ENCODE measurements at regions not wholly inside any gene's neighbourhood (a gene's known extent, or its start where the extent isn't known, plus 50 kb on each side); places are given as distances from the start of the nearest gene placed in this dataset.

DNA sequence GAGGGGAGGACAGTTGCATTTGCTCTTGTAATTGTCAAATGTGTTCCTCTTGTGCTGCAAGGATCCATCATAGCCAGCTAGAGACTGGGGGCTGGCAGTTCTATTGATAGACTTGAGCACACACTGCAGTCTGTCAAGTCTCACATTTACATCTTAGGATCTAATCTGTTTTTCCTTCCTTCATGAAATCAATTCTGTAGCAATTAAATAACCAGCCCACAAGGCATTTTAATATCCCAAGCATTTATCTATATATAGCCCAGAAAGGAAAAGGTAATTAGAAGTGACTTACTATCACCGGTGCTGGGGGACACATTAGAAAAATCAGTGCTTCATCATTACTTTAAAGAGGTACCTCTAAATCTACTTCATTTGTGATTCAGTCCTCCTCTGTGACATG lies 143.0 kb upstream of the STXBP5 start:
- Histone ChIP-seq H3K27ac (ENCODE audit: low read depth in 1 of 2, low read length in 2 of 2) (no peak overlapping the region), H3K36me3 (ENCODE audit: control insufficient read depth in 4 of 4, insufficient read depth in 3 of 4, low read depth in 1 of 4, low read length in 3 of 4) (no peaks in the 10 kb centered on the region), H3K9me3 (ENCODE audit: control insufficient read depth in 4 of 4, low read length in 3 of 4) (no peaks in the 10 kb centered on the region), H3K4me1 (ENCODE audit: control insufficient read depth in 4 of 4, insufficient read depth in 4 of 4, low read length in 3 of 4) (no peaks in the 10 kb centered on the region), H3K4me3 (ENCODE audit: low read depth in 1 of 3, low read length in 3 of 3) (no peak overlapping the region), H3K27me3 (ENCODE audit: control insufficient read depth in 4 of 4, insufficient read depth in 4 of 4, low read length in 3 of 4) (no peaks in the 10 kb centered on the region), H3K9ac (ENCODE audit: low read depth in 1 of 2, low read length in 2 of 2) (no peak overlapping the region)
- TF ChIP-seq, protein P1, sequence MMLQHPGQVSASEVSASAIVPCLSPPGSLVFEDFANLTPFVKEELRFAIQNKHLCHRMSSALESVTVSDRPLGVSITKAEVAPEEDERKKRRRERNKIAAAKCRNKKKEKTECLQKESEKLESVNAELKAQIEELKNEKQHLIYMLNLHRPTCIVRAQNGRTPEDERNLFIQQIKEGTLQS (IDR thresholded peaks at IDR 0.05), result no peak
- TF ChIP-seq RAD21 (IDR thresholded peaks at IDR 0.05) (no peak), YY1 (IDR thresholded peaks at IDR 0.05) (no peak), RXRA (IDR thresholded peaks at IDR 0.05) (no peak), SP1 (IDR thresholded peaks at IDR 0.05) (no peak), EGR1 (IDR thresholded peaks at IDR 0.05; ENCODE audit: low read depth in 2 of 2) (no peak), FOXA2 (IDR thresholded peaks at IDR 0.05) (no peak), TAF1 (conservative IDR thresholded peaks at IDR 0.05) (no peak), JUND (IDR thresholded peaks at IDR 0.05) (no peak), GABPA (IDR thresholded peaks at IDR 0.05 in 1 of 2, conservative IDR thresholded peaks at IDR 0.05 in 1 of 2) (no peak), HNF4A (conservative IDR thresholded peaks at IDR 0.05) (no peak), HNF4G (IDR thresholded peaks at IDR 0.05) (no peak), NR2F2 (IDR thresholded peaks at IDR 0.05) (no peak), FOXA1 (IDR thresholded peaks at IDR 0.05) (no peak)
- TF ChIP-seq, protein P2, sequence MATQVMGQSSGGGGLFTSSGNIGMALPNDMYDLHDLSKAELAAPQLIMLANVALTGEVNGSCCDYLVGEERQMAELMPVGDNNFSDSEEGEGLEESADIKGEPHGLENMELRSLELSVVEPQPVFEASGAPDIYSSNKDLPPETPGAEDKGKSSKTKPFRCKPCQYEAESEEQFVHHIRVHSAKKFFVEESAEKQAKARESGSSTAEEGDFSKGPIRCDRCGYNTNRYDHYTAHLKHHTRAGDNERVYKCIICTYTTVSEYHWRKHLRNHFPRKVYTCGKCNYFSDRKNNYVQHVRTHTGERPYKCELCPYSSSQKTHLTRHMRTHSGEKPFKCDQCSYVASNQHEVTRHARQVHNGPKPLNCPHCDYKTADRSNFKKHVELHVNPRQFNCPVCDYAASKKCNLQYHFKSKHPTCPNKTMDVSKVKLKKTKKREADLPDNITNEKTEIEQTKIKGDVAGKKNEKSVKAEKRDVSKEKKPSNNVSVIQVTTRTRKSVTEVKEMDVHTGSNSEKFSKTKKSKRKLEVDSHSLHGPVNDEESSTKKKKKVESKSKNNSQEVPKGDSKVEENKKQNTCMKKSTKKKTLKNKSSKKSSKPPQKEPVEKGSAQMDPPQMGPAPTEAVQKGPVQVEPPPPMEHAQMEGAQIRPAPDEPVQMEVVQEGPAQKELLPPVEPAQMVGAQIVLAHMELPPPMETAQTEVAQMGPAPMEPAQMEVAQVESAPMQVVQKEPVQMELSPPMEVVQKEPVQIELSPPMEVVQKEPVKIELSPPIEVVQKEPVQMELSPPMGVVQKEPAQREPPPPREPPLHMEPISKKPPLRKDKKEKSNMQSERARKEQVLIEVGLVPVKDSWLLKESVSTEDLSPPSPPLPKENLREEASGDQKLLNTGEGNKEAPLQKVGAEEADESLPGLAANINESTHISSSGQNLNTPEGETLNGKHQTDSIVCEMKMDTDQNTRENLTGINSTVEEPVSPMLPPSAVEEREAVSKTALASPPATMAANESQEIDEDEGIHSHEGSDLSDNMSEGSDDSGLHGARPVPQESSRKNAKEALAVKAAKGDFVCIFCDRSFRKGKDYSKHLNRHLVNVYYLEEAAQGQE (IDR thresholded peaks at IDR 0.05), result no peak
- TF ChIP-seq, protein P3, sequence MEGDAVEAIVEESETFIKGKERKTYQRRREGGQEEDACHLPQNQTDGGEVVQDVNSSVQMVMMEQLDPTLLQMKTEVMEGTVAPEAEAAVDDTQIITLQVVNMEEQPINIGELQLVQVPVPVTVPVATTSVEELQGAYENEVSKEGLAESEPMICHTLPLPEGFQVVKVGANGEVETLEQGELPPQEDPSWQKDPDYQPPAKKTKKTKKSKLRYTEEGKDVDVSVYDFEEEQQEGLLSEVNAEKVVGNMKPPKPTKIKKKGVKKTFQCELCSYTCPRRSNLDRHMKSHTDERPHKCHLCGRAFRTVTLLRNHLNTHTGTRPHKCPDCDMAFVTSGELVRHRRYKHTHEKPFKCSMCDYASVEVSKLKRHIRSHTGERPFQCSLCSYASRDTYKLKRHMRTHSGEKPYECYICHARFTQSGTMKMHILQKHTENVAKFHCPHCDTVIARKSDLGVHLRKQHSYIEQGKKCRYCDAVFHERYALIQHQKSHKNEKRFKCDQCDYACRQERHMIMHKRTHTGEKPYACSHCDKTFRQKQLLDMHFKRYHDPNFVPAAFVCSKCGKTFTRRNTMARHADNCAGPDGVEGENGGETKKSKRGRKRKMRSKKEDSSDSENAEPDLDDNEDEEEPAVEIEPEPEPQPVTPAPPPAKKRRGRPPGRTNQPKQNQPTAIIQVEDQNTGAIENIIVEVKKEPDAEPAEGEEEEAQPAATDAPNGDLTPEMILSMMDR (IDR thresholded peaks at IDR 0.05; ENCODE audit: low read depth, low read length, missing input control), result no peak
- TF ChIP-seq, protein P4, sequence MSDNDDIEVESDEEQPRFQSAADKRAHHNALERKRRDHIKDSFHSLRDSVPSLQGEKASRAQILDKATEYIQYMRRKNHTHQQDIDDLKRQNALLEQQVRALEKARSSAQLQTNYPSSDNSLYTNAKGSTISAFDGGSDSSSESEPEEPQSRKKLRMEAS (IDR thresholded peaks at IDR 0.05), result no peak
- TF ChIP-seq, protein P5, sequence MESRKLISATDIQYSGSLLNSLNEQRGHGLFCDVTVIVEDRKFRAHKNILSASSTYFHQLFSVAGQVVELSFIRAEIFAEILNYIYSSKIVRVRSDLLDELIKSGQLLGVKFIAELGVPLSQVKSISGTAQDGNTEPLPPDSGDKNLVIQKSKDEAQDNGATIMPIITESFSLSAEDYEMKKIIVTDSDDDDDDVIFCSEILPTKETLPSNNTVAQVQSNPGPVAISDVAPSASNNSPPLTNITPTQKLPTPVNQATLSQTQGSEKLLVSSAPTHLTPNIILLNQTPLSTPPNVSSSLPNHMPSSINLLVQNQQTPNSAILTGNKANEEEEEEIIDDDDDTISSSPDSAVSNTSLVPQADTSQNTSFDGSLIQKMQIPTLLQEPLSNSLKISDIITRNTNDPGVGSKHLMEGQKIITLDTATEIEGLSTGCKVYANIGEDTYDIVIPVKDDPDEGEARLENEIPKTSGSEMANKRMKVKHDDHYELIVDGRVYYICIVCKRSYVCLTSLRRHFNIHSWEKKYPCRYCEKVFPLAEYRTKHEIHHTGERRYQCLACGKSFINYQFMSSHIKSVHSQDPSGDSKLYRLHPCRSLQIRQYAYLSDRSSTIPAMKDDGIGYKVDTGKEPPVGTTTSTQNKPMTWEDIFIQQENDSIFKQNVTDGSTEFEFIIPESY (IDR thresholded peaks at IDR 0.05), result no peak
- 94% methylated on average over 1 of the region's 1 CpG for WGBS
- DNase-seq (ENCODE audit: low spot score), result no peak
